Neural cell (in vitro differentiated cells): ENCODE measurements at regions not wholly inside any gene's neighbourhood (a gene's known extent, or its start where the extent isn't known, plus 50 kb on each side); places are given as distances from the start of the nearest gene placed in this dataset.

Experiments used
- CTCF ChIP-seq: fragments of 450-650 bp; IDR thresholded peaks from 2 replicates; pipeline ENCODE4 v1.5.1; 2014; ENCODE audit warnings: antibody characterized with exemption, mild to moderate bottlenecking, moderate library complexity; ENCODE audit not compliant: poor library complexity, severe bottlenecking
- EP300 ChIP-seq: fragments of 450-650 bp; conservative IDR thresholded peaks from 2 replicates; pipeline ENCODE4 v1.6.1; 2014; ENCODE audit warnings: antibody characterized with exemption, mild to moderate bottlenecking, moderate library complexity; ENCODE audit not compliant: poor library complexity, severe bottlenecking
- EZH2 ChIP-seq: fragments of 200-600, 300-800 bp; shearing (Covaris generic), sonication (generic); IDR thresholded peaks from 2 replicates; pipeline ENCODE4 v1.6.1; 2014; ENCODE audit warnings: antibody characterized with exemption, low read length, borderline replicate concordance, mild to moderate bottlenecking; ENCODE audit not compliant: insufficient read depth, poor library complexity, severe bottlenecking
- MXI1 ChIP-seq: fragments of 450-650 bp; conservative IDR thresholded peaks from 2 replicates; pipeline ENCODE4 v1.6.1; 2014; ENCODE audit warnings: antibody characterized with exemption, mild to moderate bottlenecking; ENCODE audit not compliant: poor library complexity, severe bottlenecking
- POLR2AphosphoS5 ChIP-seq: IDR thresholded peaks from 2 replicates; pipeline ENCODE4 v1.6.1; 2012
- RAD21 ChIP-seq: fragments of 450-650 bp; conservative IDR thresholded peaks from 2 replicates; pipeline ENCODE4 v1.6.1; 2014; ENCODE audit warnings: antibody characterized with exemption, mild to moderate bottlenecking, moderate library complexity
- REST ChIP-seq: IDR thresholded peaks from 2 replicates; pipeline ENCODE4 v1.6.1; 2012; ENCODE audit warnings: borderline replicate concordance
- SMC3 ChIP-seq: fragments of 450-650 bp; conservative IDR thresholded peaks from 2 replicates; pipeline ENCODE4 v1.6.1; 2014; ENCODE audit warnings: antibody characterized with exemption, mild to moderate bottlenecking, moderate library complexity; ENCODE audit not compliant: poor library complexity
- TAF1 ChIP-seq: IDR thresholded peaks from 2 replicates; pipeline ENCODE4 v1.6.1; 2012; ENCODE audit warnings: low read depth

GRCh38 chr10:57884965-57885617, 382.6 kb downstream of the IPMK start:
- TF ChIP-seq EP300 (no peak), CTCF (no peak), REST (no peak), EZH2 (no peak), SMC3 (no peak), POLR2AphosphoS5 (no peak), RAD21 (no peak), MXI1 (no peak), TAF1 (no peak)
